ENCODE measurements at regions not wholly inside any gene's neighbourhood (a gene's known extent, or its start where the extent isn't known, plus 50 kb on each side); places are given as distances from the start of the nearest gene placed in this dataset.
"Not testable (repeated sequence)": the region's sequence is repeated elsewhere in the genome, so short reads cannot be mapped to it uniquely, and the experiment has no call there.

DNA sequence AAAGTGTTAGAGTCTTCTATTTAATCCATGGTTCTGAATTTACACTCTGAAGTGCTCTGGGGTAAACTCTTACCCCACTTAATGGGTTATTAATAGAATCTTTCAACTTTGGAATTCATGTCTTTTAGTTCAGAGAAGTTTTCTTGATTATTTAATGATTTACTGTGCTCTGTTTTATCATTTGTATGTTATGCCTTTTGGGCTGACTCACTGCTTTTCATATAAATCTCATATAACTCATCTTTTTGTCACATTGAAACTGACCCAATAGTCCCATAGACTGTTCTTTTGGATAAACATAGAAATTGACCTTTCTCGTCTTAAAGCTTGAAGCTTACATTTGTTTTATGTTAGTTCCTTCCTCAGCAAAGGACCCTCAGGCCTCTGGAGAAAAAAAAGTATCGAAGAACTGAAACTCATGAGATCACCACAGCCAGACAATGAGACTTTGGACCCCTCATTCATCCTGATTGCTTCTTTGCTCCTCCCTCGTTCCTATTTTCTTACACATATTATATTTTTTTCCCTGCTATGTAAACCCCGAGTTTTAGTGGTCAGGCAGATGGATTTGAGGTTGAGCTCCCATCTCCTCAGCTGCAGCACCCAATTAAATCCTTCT, 229.1 kb upstream of the CBLB start:
- no peak for TF ChIP-seq POLR2A (IDR thresholded peaks at IDR 0.05)
- TF ChIP-seq, protein P1, sequence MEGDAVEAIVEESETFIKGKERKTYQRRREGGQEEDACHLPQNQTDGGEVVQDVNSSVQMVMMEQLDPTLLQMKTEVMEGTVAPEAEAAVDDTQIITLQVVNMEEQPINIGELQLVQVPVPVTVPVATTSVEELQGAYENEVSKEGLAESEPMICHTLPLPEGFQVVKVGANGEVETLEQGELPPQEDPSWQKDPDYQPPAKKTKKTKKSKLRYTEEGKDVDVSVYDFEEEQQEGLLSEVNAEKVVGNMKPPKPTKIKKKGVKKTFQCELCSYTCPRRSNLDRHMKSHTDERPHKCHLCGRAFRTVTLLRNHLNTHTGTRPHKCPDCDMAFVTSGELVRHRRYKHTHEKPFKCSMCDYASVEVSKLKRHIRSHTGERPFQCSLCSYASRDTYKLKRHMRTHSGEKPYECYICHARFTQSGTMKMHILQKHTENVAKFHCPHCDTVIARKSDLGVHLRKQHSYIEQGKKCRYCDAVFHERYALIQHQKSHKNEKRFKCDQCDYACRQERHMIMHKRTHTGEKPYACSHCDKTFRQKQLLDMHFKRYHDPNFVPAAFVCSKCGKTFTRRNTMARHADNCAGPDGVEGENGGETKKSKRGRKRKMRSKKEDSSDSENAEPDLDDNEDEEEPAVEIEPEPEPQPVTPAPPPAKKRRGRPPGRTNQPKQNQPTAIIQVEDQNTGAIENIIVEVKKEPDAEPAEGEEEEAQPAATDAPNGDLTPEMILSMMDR (IDR thresholded peaks at IDR 0.05 in 4 of 5, conservative IDR thresholded peaks at IDR 0.05 in 1 of 5): no peak
- no peaks in the 10 kb centered on the region for H3K36me3 ChIP-seq
- H3K4me3 ChIP-seq: no peak overlapping the region
- intact Hi-C loops (cut with DNase I; ENCODE audit: low total_unique reads): no loop called here
- in situ Hi-C loops (cut with MboI; ENCODE audit: low sequenced_read_pairs in 4 of 4): no loop called here
- H3K27ac ChIP-seq: no peak overlapping the region
- no peaks in the 10 kb centered on the region for H3K9me3 ChIP-seq
- no peak for DNase-seq
- H3K27me3 ChIP-seq: no peaks in the 10 kb centered on the region
- no peaks in the 10 kb centered on the region for H3K4me1 ChIP-seq
- ATAC-seq: no peak

DNA sequence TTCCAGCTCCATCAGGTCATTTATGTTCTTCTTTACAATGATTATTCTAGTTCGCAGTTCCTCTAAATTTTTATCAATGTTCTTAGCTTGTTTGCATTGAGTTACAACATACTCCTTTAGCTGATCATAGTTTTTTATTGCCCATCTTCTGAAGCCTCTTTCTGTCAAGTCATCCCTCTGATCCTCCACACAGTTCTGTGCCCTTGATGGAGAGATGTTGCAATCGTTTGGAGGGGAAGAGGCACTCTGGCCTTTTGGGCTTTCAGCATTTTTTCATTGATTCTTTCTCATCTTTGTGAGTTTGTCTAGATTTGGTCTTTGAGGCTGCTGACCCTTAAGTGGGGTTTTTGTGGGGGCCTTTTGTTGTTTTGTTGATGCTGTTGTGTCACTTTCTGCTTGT, 234.6 kb upstream of the CBLB start:
- TF ChIP-seq, protein P1 (IDR thresholded peaks at IDR 0.05 in 4 of 5, conservative IDR thresholded peaks at IDR 0.05 in 1 of 5): no peak
- no peak for TF ChIP-seq POLR2A (IDR thresholded peaks at IDR 0.05)
- H3K36me3 ChIP-seq: no peaks in the 10 kb centered on the region
- H3K4me1 ChIP-seq: no peaks in the 10 kb centered on the region
- intact Hi-C loops (cut with DNase I; ENCODE audit: low total_unique reads): no loop called here
- H3K27me3 ChIP-seq: no peaks in the 10 kb centered on the region
- no peak overlapping the region for H3K4me3 ChIP-seq
- DNase-seq (no peak), ATAC-seq (no peak)
- in situ Hi-C loops (cut with MboI; ENCODE audit: low sequenced_read_pairs in 4 of 4): no loop called here
- no peaks in the 10 kb centered on the region for H3K9me3 ChIP-seq
- no peak overlapping the region for H3K27ac ChIP-seq

DNA sequence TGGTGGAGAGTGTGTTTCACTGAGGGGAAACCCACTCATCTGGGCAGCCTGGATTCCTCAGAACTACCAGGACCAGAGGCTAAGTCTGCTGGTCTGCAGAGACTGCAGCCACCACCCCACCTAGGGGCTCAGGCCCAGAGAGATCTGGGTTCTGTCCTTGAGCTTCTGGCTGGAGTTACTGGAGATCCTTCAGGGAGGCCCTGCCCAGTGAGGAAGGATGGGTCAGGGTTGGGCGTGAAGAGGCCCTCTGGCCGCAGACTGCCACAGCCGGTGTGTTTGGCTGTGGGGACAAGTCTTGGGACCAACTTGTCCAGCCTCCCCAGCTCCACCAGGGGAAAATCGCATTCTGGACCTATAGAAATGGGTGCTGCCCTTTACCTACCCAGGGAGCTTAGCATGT, 235.3 kb upstream of the CBLB start:
- H3K9me3 ChIP-seq: no peaks in the 10 kb centered on the region
- DNase-seq (no peak), ATAC-seq (no peak)
- intact Hi-C loops (cut with DNase I; ENCODE audit: low total_unique reads) (no loop called here), in situ Hi-C loops (cut with MboI; ENCODE audit: low sequenced_read_pairs in 4 of 4) (no loop called here)
- TF ChIP-seq POLR2A (IDR thresholded peaks at IDR 0.05): no peak
- TF ChIP-seq, protein P1 (IDR thresholded peaks at IDR 0.05 in 4 of 5, conservative IDR thresholded peaks at IDR 0.05 in 1 of 5): no peak
- no peaks in the 10 kb centered on the region for H3K27me3 ChIP-seq
- no peaks in the 10 kb centered on the region for H3K36me3 ChIP-seq
- H3K4me1 ChIP-seq: no peaks in the 10 kb centered on the region
- no peak overlapping the region for H3K27ac ChIP-seq
- H3K4me3 ChIP-seq: no peak overlapping the region

DNA sequence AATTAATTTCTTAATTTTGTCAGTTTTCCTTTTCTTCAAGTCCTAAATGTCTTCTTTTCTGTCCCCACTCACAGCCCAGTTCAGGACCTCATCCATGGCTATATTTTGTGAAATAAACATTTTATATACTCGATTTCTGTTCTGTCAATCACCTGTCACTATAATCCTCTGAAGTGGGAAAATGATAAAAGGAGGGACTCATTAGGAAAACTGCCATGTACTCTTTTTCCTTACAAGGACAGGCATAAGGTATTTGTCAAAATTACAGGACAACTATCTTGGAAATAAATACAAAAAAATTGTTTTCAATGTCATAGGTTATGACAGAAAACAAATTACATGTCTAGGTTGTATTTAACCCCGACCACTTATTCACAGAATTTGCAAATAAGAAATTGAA, 240.1 kb upstream of the CBLB start:
- no peaks in the 10 kb centered on the region for H3K9me3 ChIP-seq
- TF ChIP-seq, protein P1 (IDR thresholded peaks at IDR 0.05 in 4 of 5, conservative IDR thresholded peaks at IDR 0.05 in 1 of 5): no peak
- TF ChIP-seq POLR2A (IDR thresholded peaks at IDR 0.05): no peak
- ATAC-seq (no peak), DNase-seq (no peak)
- no peak overlapping the region for H3K4me3 ChIP-seq
- in situ Hi-C loops (cut with MboI; ENCODE audit: low sequenced_read_pairs in 4 of 4) (no loop called here), intact Hi-C loops (cut with DNase I; ENCODE audit: low total_unique reads) (no loop called here)
- H3K4me1 ChIP-seq: no peaks in the 10 kb centered on the region
- no peaks in the 10 kb centered on the region for H3K27me3 ChIP-seq
- H3K27ac ChIP-seq: no peak overlapping the region
- no peaks in the 10 kb centered on the region for H3K36me3 ChIP-seq

- in situ Hi-C loops (cut with MboI; ENCODE audit: low sequenced_read_pairs in 4 of 4); H3K4me3 ChIP-seq; H3K27ac ChIP-seq; H3K9me3 ChIP-seq; ATAC-seq; intact Hi-C loops (cut with DNase I; ENCODE audit: low total_unique reads); DNase-seq; H3K27me3 ChIP-seq; H3K4me1 ChIP-seq; H3K36me3 ChIP-seq: not testable (repeated sequence)
Observed at GRCh38 chr3:106112561-106112960, 243.7 kb upstream of the CBLB start.
